H1 (cell line): ENCODE measurements at regions not wholly inside any gene's neighbourhood (a gene's known extent, or its start where the extent isn't known, plus 50 kb on each side); places are given as distances from the start of the nearest gene placed in this dataset.

Experiments
- CEBPB ChIP-seq: IDR thresholded peaks from 2 replicates; pipeline ENCODE4 v1.6.1; 2012; ENCODE audit warnings: low read depth, low read length
- CTBP2 ChIP-seq: IDR thresholded peaks from 2 replicates; pipeline ENCODE4 v1.7.0; 2011; ENCODE audit warnings: borderline replicate concordance, mild to moderate bottlenecking, moderate library complexity, mixed read lengths, low read length; ENCODE audit not compliant: insufficient read depth, insufficient read length
- EP300 ChIP-seq, 2 experiments: IDR thresholded peaks; 1 replicate in 1 of 2; 2 replicates in 1 of 2; pipeline ENCODE4 v1.6.1; 2011 to 2012; ENCODE audit warnings: low read depth in 2 of 2, low read length in 2 of 2, mild to moderate bottlenecking in 2 of 2, borderline replicate concordance in 1 of 2, inconsistent platforms in 1 of 2, moderate library complexity in 1 of 2
- EZH2 ChIP-seq: fragments of 200-600 bp; sonication (generic); IDR thresholded peaks from 2 replicates; pipeline ENCODE4 v1.7.1; 2012; ENCODE audit warnings: low read depth, mild to moderate bottlenecking, moderate library complexity, low read length, inconsistent platforms; ENCODE audit not compliant: severe bottlenecking
- KDM4A ChIP-seq: IDR thresholded peaks from one replicate; pipeline ENCODE4 v1.7.1; 2012; ENCODE audit warnings: low read depth, mild to moderate bottlenecking, moderate library complexity, low read length, inconsistent platforms; ENCODE audit not compliant: severe bottlenecking
- MAFK ChIP-seq: IDR thresholded peaks from 2 replicates; pipeline ENCODE4 v1.6.1; 2012; ENCODE audit warnings: low read depth, mild to moderate bottlenecking, improper control_type of control experiment, low read length
- RFX5 ChIP-seq: IDR thresholded peaks from 2 replicates; pipeline ENCODE4 v1.6.1; 2011; ENCODE audit warnings: low read depth, low read length, improper control_type of control experiment, borderline replicate concordance
- SP2 ChIP-seq: IDR thresholded peaks from 2 replicates; pipeline ENCODE4 v1.6.1; 2012; ENCODE audit warnings: mild to moderate bottlenecking, low read length, inconsistent platforms
- SUZ12 ChIP-seq: fragments of 200-600 bp; sonication (generic); IDR thresholded peaks from 2 replicates; pipeline ENCODE4 v1.6.1; 2012; ENCODE audit warnings: mild to moderate bottlenecking, inconsistent platforms, low read length, moderate library complexity, mixed read lengths
- TCF12 ChIP-seq: IDR thresholded peaks from 2 replicates; pipeline ENCODE4 v1.6.1; 2011; ENCODE audit warnings: low read depth, mild to moderate bottlenecking, low read length
- TEAD4 ChIP-seq: IDR thresholded peaks from 2 replicates; pipeline ENCODE4 v1.6.1; 2012; ENCODE audit warnings: low read depth, low read length, inconsistent platforms, mixed read lengths

GRCh38 chr17:22268214-22268911 is 576.0 kb downstream of the KCNJ18 start (continued):
- TF ChIP-seq SUZ12, result no peak
- no peak for TF ChIP-seq KDM4A
- no peak for TF ChIP-seq CTBP2
- no peak for TF ChIP-seq TEAD4
- no peak for TF ChIP-seq EZH2
- no peak for TF ChIP-seq SP2
- TF ChIP-seq MAFK, result no peak
- TF ChIP-seq RFX5, result no peak
- TF ChIP-seq EP300 (IDR thresholded peaks at IDR 0.05; ENCODE audit: borderline replicate concordance in 1 of 2, low read depth in 2 of 2, low read length in 2 of 2), result no peak
- no peak for TF ChIP-seq CEBPB
- TF ChIP-seq TCF12, result no peak
- TF ChIP-seq, all 59 proteins: peak for 0
